G401.6 (cell line): ENCODE measurements at regions not wholly inside any gene's neighbourhood (a gene's known extent, or its start where the extent isn't known, plus 50 kb on each side); places are given as distances from the start of the nearest gene placed in this dataset.

Experiments used
- FAIRE-seq: peaks from 2 replicates; lab custom pipeline; 2012; peaks lifted over from hg19 to GRCh38; lab: Jason Lieb, UNC

GRCh38 chr2:238793306-238793705 lies 54.6 kb upstream of the TWIST2 start:
- no peak for FAIRE-seq

DNA sequence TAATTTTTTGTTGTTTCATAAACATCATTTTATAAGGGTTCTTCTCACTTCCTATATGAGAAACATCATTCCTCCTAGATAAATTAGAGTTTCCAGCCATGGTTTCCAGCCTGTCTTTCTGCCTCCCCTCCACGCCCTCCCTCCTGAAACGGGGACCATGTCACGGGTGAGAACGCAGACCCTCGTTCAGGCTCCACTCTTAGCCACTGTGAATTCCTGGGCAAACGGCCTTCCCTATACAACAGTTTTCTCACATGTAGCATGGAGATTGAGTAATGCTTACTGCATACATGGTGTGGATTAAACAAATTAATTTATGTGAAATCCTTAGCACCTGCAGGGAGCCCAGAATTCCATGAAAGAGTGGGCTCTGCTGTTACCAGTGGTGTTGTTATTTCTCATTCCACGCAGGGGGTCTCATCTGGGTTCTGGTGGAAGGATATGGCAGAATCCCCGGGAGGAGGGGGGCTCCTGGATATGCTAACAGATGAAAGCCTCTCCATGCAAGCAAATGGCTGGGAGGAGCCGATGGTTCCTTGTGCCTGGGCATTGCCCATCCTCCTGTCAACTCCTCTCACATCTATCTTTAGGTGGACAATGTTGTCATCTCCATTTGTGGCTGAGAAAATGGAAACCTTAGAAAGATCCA lies 54.0 kb upstream of the TWIST2 start:
- no peak for FAIRE-seq

- FAIRE-seq, result no peak
These were observed 51.5 kb upstream of the TWIST2 start for GRCh38 chr2:238796223-238796885.

DNA sequence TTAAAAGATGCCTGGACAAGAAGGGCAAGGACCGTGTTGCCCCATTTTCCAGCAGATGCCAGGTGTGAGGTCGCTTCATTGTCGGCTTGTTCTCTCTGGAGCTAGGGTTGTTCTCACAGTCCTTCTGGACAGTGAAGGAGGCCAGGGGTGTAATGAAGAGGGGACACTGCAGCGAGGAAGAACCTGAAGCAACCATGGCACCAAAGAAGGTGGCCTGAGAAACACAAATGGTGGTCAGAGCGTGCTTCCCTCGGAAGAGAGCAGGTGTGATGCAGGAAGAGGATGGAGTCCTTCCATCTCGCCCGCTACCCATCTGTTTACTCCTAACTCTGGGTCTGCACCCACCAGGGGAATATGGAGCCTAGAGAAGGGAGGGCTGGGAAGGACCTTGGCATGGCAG lies 50.3 kb upstream of the TWIST2 start:
- no peak for FAIRE-seq
